ENCODE measurements at regions not wholly inside any gene's neighbourhood (a gene's known extent, or its start where the extent isn't known, plus 50 kb on each side); places are given as distances from the start of the nearest gene placed in this dataset.

DNA sequence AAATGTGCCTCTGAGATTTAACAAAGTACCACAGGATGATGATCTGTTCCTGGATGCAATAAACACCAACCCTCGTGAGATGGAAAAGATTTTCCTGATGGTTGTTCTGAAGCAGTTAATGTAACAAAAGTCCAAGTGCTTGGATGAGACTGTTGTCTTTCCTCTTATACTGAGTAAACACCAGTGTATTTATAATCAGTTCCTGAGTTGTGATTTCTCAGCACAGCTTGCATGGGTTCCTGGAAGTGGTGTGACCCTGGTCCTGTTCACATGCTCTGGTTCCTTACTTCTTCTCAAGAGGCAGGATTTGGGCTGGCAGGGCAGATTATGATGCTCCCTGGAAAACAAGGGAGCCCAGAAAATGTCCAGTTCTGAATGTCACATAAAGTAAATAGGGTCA lies 208.2 kb upstream of the USP24 start:
- TF ChIP-seq POLR2A (IDR thresholded peaks at IDR 0.05; ENCODE audit: low read length) (no peak), GATA1 (IDR thresholded peaks at IDR 0.05; ENCODE audit: low read depth, low read length) (no peak)

Measured in erythroblast (primary cell).